ENCODE measurements at regions not wholly inside any gene's neighbourhood (a gene's known extent, or its start where the extent isn't known, plus 50 kb on each side); places are given as distances from the start of the nearest gene placed in this dataset.

DNA sequence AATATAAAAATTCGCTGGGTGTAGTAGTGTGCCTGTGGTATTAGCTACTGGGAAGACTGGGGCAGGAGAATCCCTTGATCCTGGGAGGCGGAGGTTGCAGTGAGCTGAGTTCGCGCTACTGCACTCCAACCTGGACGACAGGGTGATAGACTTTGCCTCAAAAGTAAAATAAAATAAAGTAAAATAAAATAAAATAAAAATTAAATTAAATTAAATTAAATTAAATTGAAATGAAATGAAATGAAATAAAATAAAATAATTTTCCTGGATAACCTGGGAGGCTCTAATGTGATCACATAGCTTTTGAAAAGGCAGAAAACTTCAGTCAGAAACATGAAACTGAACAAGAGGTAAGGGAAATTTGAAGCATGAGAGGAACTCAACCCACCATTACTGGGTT is 818.4 kb upstream of the ATXN7L3B start:
- in situ Hi-C loops (cut with HindIII; ENCODE audit: low pct_unique_long_range_greater_than_20kb, low sequenced_read_pairs) (no loop called here), intact Hi-C loops (cut with micrococcal nuclease; ENCODE audit: unreplicated experiment) (no loop called here)
- ATAC-seq, result no peak
- H3K9me3 ChIP-seq (ENCODE audit: control insufficient read depth, insufficient read depth, low read depth, low read length), result no peaks in the 10 kb centered on the region; the same call in 1 of the 2 replicates
- no TSS peak for BruUV-seq (replicated peaks)
- H3K27me3 ChIP-seq (ENCODE audit: control insufficient read depth, insufficient read depth, low read length), result no peaks in the 10 kb centered on the region
- no peak overlapping the region for H3K4me3 ChIP-seq (ENCODE audit: low read depth in 2 of 2, low read length in 2 of 2)
- TF ChIP-seq SIN3A (IDR thresholded peaks at IDR 0.05; ENCODE audit: borderline replicate concordance, insufficient read depth, low read depth, low read length) (no peak), TCF7L2 (IDR thresholded peaks at IDR 0.05; ENCODE audit: low read depth, low read length) (no peak), POLR2AphosphoS5 (IDR thresholded peaks at IDR 0.05; ENCODE audit: low read depth, low read length) (no peak)
- TF ChIP-seq, protein P1, sequence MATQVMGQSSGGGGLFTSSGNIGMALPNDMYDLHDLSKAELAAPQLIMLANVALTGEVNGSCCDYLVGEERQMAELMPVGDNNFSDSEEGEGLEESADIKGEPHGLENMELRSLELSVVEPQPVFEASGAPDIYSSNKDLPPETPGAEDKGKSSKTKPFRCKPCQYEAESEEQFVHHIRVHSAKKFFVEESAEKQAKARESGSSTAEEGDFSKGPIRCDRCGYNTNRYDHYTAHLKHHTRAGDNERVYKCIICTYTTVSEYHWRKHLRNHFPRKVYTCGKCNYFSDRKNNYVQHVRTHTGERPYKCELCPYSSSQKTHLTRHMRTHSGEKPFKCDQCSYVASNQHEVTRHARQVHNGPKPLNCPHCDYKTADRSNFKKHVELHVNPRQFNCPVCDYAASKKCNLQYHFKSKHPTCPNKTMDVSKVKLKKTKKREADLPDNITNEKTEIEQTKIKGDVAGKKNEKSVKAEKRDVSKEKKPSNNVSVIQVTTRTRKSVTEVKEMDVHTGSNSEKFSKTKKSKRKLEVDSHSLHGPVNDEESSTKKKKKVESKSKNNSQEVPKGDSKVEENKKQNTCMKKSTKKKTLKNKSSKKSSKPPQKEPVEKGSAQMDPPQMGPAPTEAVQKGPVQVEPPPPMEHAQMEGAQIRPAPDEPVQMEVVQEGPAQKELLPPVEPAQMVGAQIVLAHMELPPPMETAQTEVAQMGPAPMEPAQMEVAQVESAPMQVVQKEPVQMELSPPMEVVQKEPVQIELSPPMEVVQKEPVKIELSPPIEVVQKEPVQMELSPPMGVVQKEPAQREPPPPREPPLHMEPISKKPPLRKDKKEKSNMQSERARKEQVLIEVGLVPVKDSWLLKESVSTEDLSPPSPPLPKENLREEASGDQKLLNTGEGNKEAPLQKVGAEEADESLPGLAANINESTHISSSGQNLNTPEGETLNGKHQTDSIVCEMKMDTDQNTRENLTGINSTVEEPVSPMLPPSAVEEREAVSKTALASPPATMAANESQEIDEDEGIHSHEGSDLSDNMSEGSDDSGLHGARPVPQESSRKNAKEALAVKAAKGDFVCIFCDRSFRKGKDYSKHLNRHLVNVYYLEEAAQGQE (IDR thresholded peaks at IDR 0.05; ENCODE audit: insufficient read depth in 1 of 2, low read depth in 2 of 2, low read length in 1 of 2), result no peak
- TF ChIP-seq, protein P2, sequence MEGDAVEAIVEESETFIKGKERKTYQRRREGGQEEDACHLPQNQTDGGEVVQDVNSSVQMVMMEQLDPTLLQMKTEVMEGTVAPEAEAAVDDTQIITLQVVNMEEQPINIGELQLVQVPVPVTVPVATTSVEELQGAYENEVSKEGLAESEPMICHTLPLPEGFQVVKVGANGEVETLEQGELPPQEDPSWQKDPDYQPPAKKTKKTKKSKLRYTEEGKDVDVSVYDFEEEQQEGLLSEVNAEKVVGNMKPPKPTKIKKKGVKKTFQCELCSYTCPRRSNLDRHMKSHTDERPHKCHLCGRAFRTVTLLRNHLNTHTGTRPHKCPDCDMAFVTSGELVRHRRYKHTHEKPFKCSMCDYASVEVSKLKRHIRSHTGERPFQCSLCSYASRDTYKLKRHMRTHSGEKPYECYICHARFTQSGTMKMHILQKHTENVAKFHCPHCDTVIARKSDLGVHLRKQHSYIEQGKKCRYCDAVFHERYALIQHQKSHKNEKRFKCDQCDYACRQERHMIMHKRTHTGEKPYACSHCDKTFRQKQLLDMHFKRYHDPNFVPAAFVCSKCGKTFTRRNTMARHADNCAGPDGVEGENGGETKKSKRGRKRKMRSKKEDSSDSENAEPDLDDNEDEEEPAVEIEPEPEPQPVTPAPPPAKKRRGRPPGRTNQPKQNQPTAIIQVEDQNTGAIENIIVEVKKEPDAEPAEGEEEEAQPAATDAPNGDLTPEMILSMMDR (IDR thresholded peaks at IDR 0.05), result no peak
- CTCF ChIA-PET, result no interaction called here
- no peak overlapping the region for H3K27ac ChIP-seq (ENCODE audit: low read length)
- POLR2A ChIA-PET, result no interaction called here
- H3K36me3 ChIP-seq (ENCODE audit: control insufficient read depth, insufficient read depth, low read length), result no peaks in the 10 kb centered on the region
- H3K4me1 ChIP-seq (ENCODE audit: control insufficient read depth, insufficient read depth, low read length), result no peaks in the 10 kb centered on the region
- no peak for DNase-seq (ENCODE audit: low read depth, low spot score)

DNA sequence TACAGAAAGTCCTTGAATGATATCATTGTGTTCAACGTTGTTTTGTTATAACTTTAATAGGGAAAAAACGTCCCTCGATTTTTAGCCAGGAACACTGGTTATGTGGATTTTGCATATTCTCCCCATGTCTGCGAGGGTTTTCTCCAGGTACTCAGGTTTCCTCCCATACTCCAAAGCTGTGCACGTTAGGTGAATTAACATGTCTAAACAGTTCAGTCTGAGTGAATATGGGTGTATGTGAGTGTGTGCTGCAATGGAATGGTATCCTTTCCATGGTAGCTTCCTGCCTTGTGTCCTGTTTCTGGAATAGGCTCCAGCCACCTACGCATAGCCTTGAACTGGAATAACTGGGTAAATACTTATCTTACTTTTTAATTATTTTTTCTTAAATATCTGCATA is 810.8 kb upstream of the ATXN7L3B start:
- H3K4me1 ChIP-seq (ENCODE audit: control insufficient read depth, insufficient read depth, low read length), result no peaks in the 10 kb centered on the region
- TF ChIP-seq, protein P2 (IDR thresholded peaks at IDR 0.05), result no peak
- TF ChIP-seq, protein P1 (IDR thresholded peaks at IDR 0.05; ENCODE audit: insufficient read depth in 1 of 2, low read depth in 2 of 2, low read length in 1 of 2), result no peak
- no peak for TF ChIP-seq POLR2AphosphoS5 (IDR thresholded peaks at IDR 0.05; ENCODE audit: low read depth, low read length)
- TF ChIP-seq SIN3A (IDR thresholded peaks at IDR 0.05; ENCODE audit: borderline replicate concordance, insufficient read depth, low read depth, low read length), result no peak
- TF ChIP-seq TCF7L2 (IDR thresholded peaks at IDR 0.05; ENCODE audit: low read depth, low read length), result no peak
- ChIA-PET POLR2A (no interaction called here), CTCF (no interaction called here)
- intact Hi-C loops (cut with micrococcal nuclease; ENCODE audit: unreplicated experiment) (no loop called here), in situ Hi-C loops (cut with HindIII; ENCODE audit: low pct_unique_long_range_greater_than_20kb, low sequenced_read_pairs) (no loop called here)
- DNase-seq (ENCODE audit: low read depth, low spot score) (no peak), ATAC-seq (no peak)
- H3K27me3 ChIP-seq (ENCODE audit: control insufficient read depth, insufficient read depth, low read length), result no peaks in the 10 kb centered on the region
- no TSS peak for BruUV-seq (replicated peaks)
- no peak overlapping the region for H3K27ac ChIP-seq (ENCODE audit: low read length)
- no peaks in the 10 kb centered on the region for H3K36me3 ChIP-seq (ENCODE audit: control insufficient read depth, insufficient read depth, low read length)
- H3K9me3 ChIP-seq (ENCODE audit: control insufficient read depth, insufficient read depth, low read depth, low read length), result no peaks in the 10 kb centered on the region; the same call in none of the 2 replicates
- H3K4me3 ChIP-seq (ENCODE audit: low read depth in 2 of 2, low read length in 2 of 2), result no peak overlapping the region

Measured in Panc1 (cell line).